ENCODE measurements at regions not wholly inside any gene's neighbourhood (a gene's known extent, or its start where the extent isn't known, plus 50 kb on each side); places are given as distances from the start of the nearest gene placed in this dataset.

DNA sequence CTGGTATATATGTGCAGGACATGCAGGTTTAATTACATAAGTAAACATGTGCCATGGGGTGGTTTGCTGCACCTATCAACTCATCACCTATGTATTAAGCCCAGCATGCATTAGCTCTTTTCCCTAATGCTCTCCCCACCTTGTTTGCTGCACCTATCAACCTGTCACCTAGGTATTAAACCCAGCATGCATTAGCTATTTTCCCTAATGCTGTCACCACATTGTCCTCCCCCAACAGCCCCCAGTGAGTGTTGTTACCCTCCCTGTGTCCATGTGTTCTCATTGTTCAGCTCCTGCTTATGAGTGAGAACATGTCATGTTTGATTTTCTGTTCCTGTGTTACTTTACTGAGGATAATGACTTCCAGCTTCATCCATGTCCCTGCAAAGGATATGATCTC, 300.5 kb downstream of the ANKRD7 start:
- TF ChIP-seq, protein P1, sequence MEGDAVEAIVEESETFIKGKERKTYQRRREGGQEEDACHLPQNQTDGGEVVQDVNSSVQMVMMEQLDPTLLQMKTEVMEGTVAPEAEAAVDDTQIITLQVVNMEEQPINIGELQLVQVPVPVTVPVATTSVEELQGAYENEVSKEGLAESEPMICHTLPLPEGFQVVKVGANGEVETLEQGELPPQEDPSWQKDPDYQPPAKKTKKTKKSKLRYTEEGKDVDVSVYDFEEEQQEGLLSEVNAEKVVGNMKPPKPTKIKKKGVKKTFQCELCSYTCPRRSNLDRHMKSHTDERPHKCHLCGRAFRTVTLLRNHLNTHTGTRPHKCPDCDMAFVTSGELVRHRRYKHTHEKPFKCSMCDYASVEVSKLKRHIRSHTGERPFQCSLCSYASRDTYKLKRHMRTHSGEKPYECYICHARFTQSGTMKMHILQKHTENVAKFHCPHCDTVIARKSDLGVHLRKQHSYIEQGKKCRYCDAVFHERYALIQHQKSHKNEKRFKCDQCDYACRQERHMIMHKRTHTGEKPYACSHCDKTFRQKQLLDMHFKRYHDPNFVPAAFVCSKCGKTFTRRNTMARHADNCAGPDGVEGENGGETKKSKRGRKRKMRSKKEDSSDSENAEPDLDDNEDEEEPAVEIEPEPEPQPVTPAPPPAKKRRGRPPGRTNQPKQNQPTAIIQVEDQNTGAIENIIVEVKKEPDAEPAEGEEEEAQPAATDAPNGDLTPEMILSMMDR (IDR thresholded peaks at IDR 0.05; ENCODE audit: borderline replicate concordance, extremely low read depth, low read length, poor library complexity, severe bottlenecking), result no peak
- no peak for TF ChIP-seq EZH2 (IDR thresholded peaks at IDR 0.05; ENCODE audit: borderline replicate concordance, low read depth, low read length, severe bottlenecking)

All from DND-41 (cell line).